ENCODE measurements at regions not wholly inside any gene's neighbourhood (a gene's known extent, or its start where the extent isn't known, plus 50 kb on each side); places are given as distances from the start of the nearest gene placed in this dataset.

DNA sequence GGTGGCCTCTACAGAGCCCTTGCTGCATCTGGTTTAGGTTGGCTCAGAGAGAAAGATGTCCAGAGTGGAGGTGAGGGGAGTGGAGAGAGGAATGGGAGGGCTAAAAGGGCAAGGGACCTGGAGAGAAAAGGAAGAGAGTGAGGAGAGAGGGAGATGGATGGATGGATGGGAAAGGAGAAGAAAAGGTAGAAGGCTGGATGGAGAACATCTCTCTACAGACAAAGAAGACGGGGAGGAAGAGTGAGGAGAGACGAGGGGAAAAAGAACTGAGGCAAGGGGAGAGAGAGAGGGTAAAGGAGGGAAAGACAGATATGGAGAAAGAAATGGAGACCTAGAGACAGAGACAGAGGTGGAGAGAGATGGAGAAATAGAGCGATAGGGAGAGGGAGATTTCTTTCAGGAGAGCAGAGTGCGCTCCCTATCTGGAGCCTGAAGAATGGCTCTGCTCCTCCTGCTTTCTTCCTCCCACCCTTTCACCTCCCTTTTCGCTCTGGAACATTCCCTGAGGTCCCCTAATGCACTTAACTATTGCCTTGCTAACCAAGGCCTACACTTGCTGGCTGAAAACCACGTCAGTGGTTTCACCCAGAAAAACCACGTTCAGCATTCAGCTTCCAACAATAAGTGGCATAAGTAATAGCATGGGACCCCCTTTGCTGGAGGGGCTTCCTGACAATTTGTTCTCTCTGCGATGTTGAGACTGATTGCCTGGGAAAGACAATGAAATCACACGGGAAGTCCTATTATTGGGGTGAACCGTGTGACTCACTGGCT, 286.3 kb downstream of the CDH26 start:
- no peak for DNase-seq

DNA sequence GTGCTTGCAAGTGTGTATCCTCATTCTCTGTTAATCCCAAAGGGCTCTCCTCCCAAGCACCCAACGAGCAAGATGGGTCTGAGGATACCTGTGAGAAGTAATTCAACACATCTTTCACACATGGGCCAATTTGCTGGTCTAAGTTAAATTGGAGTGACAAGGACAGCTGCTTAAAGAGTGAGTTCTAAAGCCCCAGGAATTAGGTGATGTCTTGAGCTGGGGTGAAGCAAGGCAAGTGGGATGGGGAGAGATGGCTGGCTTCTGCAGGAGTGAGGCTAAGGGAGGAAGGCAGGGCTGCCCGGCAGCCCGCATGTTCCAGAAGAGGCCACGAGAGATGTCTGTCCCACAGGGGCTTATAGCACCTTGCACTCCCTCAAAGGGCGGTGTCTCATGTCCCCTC, 288.5 kb downstream of the CDH26 start:
- no peak for DNase-seq

DNA sequence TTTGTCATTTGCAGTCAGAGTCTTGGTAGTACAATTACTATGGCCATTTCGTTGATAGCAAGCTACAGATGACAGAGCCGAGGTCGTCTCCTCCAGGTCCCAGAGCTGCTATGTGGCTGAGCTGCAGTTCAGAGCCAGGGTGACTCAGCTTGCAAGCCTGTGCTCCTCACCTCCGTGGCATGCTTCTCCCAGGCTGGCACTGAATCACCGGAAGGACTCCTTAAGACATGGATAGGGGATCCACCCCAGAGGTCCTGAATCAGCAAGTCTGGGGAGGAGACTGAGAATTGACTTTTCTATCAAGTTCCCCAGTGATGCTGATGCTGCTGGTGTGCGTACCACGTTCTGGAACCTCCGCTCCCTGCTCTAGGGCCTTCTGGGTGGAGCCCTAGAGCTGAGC, 291.2 kb downstream of the CDH26 start:
- no peak for DNase-seq

DNA sequence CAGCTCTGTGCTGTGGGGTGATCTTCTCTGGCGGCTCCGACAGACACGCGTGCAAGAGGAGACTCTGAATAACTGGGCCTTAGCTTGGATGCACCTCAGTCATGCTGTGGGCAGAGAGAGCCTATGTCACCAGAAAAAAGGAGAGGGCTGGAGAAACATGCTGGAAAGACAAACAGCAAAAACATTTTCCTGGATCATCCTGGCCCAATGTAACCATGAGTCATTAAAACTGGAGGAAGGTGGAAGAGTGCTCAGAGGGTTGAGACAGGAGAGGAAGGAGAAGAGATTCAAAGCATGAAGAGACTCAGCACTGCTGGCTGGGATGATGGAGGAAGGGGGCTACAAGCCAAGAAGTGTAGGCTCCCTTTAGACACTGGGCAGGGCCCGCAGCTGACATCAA, 292.0 kb downstream of the CDH26 start:
- no peak for DNase-seq

DNA sequence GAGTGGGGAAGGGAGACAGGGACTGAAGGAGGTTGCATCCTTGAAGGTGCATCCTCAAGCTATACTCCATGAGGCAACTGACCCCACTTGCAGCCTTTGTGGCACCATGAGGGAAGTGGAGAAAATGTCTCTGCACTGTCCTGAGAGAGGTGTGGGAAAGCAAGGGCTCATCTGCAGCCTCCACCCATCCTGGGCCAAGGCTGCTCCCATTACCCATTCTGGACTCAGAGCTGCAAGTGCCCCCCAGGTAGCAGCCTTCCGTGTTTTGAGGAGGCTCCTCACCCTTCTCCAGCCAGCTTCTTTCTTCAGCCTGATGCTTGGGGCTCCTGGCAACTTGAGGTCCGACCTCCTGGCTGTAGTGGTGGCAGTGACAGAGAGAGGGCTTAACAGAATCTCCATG, 294.6 kb downstream of the CDH26 start:
- DNase-seq, result no peak

DNA sequence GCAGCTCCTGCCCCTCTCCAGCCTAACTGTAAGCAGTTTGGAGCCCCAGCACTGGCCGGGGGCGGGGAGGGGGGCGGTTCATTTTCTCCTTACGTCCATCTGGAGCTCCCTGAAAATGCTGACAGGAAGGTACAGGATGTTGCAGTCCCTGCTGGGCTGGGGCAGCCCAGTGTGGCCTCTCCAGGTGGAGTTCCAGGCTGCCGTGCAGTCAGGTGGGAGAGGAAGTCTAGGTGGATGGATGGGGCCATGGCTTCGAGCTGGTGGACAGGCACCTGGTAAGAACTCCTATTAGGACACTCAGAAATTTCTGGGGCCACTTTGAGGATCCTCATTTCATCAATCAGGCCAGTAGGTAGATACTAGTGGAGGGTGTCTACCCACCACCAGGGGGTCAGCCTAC, 295.2 kb downstream of the CDH26 start:
- DNase-seq, result no peak

DNA sequence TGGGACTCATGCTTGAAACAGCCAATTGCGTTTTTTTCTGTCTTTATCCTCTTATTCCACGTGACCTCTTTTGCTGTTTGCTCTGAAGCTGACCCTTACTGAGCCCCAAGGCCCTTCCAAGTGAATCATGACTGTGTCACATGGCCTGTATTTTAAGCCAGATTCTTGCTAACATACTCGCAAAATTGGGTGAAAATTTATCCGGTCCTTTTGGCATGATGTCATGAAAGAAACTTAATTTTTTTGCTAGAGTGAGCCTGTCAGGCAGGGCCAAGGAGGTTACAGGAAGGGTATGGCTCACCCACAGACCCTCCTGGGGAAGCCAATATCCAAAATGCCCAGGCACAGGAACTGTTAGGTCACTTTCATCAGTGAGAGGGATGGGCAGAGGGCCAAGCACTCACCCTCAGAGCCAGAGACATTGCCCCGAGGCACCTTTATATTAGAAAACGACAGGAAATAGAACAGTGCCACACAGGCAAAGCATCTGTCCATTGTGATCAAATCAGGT, 296.7 kb downstream of the CDH26 start:
- no peak for DNase-seq

DNA sequence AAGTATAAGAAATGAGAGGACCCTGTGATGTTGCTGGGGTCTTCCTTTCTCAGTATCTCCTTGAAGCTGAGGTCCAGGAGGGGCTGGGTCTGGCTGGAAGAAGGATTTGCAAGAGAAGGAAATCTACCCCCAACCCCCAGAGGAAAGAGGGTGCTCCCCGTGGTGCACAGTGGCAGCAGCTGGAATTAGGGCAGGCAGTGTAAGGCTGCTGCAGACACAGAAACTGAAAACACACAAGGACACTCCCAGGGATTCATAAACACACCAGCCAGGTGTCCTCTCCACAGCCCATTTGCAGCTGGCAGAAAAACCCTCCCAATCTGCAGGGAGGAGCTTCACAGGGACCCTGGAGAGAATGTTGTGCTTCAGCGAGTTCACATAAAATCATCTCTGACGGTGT, 297.2 kb downstream of the CDH26 start:
- DNase-seq, result no peak

DNA sequence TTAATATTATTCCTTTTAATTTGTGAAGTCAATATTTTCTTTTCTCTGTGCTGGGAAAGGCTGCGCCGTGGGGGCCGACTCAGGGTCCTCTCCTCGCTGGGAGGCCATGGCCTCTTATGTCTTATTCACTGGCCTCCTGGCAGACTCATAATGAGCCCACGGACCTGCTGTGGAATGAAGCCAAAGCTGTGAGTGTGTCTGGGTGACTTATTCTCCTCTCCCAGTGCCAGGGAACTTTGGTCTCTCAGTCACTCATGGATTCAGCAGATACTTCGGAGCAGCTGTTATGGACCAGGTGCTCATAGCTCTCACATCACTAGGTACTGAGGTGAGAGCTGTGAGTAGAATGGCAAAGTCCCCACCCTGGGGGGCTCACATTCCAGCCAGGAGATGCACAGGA, 297.6 kb downstream of the CDH26 start:
- DNase-seq, result no peak

DNA sequence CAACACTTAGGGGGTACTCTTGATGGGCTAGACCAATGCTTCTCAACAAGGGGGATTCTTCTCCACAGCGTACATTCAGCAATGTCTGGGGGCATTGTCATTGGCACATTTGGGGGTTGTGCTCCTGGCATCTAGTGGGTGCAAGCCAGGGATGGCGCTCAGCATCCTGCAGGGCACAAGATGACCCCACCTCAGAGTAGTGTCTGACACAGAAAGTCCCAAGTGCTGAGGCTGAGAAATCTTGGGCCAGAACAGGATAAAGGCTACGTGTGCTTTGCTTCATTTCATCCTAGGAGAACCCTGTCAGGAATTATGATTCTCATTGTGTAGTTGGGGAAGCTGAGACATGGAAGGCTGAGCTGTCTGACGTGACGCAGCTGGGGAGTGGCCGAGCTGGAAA, 298.6 kb downstream of the CDH26 start:
- no peak for DNase-seq

DNA sequence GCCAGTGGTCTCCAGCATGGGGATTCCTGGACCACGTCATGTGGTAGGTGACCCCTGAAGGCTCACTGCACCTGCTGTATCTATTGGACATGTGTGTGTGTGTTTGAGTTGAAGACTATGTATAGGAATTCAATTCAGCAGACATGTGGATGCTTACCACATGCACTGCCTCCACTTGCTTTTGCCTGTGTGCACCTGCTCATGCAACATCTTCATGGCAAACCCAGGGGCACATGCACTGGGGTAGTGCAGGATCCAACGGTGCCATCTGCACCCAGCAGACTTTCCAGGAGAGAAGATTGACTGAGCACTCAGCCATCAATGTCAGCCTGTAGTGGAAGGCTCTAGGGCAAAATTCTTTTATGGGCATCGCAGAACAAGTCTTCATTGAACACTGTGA, 299.4 kb downstream of the CDH26 start:
- no peak for DNase-seq

DNA sequence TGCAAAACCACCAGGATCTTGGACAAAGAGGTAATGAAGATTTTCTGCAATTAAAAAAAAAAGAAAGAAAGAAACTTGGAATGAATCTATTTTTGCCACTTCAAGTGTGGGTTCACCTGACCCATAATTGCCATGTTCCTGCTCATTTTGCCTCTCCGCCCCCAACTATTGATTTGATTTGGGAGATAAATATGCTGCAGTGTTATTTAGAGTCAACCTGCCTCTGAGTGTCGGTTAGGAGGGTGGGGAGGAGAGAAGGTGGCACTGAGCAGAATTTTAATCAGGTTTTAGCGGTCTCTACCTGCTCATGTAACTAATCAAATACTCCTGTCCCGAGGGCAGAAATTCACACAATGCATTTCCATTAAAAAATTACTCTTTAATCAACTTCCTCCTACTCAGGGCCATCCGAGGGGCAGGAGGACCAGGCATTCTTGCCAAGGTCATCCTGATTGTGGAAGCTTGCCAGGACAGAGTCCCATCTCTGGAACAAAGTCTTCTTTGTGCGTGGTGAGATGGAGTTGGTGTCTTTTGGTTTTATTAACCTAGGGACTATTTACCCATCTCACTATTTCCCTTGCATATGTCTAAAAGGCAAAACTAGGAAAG, 300.1 kb downstream of the CDH26 start:
- DNase-seq, result no peak

DNA sequence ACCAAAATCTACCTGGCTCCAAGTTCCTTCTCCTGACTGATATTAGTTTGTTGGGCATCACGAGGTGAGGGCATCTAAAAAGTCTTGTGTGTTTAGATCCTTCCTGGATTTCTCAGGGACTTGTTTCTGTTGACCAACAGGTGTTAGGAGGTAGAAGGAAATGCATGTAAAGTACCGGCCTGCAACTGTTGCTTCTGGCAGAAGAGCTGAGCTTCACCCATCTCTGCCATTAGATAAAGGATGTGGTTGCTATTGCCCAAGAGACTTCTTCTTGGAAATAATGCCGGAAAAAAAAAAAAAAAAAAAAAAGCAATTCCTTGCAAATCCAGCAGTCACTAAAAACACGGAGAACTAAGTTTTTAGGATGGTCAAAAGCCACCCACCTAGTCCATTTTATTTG, 303.1 kb downstream of the CDH26 start:
- DNase-seq, result no peak

DNA sequence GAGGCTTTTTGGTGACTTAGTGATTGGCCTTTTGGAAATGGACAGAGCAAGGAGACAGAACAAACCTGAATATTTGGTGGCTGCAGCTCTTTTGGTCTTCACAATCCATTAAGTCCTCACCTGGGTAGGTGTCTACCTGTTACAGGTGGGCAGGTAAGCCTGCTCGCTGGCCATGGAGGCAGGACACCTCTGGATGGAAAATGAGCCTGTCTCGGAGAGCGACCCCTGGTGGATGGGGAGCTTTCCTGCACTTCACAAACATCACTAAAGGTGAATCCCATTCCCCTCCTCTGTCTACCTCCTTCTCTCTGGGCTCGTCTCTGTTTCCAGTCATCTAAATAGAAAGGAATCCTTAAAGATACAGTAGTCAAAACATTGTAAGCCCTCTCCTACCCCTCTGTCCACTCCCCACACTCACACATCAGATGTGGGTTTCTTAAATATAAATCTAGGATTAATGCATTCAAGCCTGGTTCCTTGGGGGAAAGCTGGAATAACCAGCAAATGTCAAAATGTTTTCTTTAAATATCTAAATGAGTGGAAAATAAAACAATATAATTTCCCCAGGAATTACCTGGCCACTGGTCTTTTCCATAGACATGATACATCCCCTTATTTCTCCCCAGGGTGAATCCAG, 304.9 kb downstream of the CDH26 start:
- no peak for DNase-seq

DNA sequence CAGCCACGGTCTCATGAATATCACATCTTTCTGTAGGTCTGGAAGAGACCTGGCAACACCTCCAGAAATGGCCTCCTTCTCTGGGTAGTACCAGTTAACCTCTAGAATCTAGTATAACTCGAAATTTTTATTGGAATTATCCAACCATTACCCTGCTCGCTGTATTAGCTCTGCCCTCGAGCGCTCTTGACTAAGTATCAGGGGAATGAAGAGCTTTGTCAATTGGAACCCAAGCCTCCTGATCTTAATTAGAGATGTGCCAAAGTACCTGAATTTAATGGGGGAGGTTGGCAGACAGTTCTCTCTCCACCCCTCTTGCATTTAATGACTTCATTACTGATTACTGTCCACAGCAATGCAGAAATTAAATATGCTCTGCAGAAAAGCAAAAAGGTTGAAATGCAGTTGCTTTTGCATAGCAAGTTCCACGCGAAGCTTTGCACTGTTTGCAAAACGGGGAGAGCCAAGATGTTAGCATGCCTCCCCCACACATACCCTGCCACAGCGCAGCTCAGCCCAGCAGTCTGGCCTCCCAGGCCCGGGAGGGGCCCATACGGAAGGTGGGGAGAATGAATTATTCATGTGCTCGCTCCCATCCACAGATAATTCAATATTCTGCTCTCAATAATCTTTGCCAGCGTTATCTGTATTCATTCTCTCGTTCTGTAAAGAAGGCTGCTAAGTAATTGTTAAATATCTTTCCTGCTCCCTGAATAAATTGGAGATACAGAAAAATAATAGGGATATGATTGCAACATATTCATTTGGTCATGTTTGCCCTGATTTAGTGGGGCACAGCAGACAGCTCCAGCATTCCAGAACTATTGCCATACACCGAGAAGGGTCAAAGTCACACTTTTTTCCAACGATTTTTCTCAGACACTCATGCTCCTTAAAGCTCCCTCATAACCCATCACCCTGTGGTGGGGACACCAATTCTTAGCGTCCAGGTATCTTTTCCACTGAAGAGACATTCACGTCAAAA, 305.8 kb downstream of the CDH26 start:
- no peak for DNase-seq

DNA sequence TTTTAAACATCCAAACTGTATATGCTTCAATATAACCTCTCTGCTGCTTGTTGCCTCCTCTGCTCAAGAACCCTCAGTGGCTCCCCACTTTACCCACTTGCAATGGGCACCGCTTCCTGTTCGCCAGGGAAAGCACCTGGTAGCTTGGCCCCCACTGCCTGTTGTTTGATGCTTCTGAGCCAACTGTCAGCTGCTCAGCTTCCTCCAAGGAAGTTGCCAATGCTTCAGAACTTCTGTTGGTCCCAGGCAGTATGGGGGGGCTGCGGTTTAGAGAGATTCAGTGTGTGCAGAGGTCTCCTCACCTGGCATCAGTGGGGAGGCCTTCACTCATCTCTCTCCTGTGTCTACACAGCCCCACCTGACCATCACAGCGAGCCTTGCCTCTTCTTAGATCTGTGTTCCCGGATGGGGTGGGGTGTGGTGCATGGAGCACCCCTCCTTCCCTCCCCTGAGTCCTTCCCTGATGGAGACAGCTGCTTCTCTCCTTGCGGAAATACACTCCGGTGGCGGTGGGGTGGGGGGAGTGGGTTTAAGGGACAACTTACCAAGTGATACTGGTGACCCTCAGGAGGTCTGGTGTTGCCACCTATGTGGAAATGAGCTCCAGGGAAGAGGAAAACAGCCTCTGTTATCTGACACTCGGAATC, 308.1 kb downstream of the CDH26 start:
- no peak for DNase-seq

DNA sequence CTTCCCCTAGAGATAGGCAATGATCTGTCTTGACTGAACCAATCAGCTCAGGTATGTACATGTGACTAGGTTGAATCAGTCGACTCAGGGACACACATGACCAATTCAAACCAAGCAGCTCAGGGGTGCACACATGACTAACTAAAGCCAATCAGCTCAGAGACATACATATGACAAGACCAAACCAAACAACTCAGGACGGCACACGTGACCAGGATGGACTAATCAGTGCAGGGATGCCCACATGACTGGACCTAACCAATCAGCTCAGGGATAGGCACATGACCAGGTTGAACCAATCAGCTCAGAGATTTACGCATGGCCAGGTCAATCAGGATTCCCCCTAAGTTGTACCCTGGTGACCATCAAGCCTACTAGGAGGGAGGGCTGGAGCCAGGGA, 310.3 kb downstream of the CDH26 start:
- DNase-seq, result no peak

DNA sequence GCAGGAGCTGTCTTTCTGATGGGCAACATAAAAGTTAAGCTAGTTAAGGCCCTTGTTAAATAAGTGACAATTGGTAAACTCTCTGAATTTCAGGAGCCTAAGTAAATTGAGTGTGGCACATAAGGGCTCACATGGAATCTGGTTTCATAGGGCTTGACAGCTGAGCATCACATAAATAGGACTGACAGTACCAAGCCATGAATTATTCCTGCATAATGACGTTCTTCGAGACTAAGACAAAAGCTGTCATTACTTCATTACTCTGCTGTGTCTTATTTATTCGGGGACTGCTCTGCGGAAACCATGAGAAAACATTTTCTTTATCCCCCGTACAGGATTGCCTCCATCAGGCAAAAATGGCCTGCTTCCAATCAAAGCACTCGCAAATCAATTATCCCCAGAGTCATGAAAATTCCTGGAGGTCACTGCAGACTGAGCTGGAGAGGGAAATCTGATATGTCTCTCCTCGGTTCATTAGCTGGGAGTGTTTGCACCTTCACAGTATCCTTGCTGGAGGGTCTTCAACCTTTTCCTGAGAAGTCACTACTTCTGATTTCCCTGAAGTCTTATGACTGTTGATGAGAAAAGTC, 311.4 kb downstream of the CDH26 start:
- DNase-seq, result no peak

DNA sequence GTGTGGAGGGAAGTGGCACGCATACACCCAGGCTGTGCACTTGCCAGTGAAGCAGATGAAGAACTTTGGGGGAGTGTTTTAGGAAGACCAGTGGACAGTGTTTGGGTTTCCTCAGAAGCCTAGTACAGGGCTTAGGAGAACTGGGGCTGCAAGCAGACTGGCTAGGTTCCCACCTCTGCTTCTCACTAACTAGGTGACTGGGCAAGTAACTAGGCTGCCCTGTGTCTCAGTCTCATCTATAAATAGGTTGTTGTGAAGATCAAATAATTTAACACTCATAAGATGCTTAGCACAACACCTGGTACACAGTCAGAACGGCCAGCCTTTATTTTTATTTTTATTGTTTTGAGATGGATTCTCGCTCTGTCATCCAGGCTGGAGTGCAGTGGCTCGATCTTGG, 312.1 kb downstream of the CDH26 start:
- DNase-seq, result no peak

DNA sequence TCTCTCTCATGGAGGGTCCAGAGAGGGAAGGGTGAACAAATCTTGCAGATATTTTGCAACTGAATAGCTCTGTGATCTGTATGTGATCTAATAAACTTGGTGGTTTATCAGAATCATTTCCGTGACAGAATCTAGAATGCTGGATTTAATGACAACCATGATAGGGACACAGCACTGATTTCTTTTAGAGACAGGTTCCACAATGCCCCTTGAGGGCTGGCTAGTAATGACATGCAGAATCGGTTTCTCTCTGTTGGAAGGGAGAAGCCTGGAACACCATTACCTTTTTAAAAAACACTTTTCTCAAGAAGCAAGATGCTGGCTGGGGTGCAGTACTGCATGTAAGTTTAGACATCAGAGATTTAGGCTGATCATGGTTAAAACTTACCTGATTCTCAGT, 313.4 kb downstream of the CDH26 start:
- no peak for DNase-seq

DNA sequence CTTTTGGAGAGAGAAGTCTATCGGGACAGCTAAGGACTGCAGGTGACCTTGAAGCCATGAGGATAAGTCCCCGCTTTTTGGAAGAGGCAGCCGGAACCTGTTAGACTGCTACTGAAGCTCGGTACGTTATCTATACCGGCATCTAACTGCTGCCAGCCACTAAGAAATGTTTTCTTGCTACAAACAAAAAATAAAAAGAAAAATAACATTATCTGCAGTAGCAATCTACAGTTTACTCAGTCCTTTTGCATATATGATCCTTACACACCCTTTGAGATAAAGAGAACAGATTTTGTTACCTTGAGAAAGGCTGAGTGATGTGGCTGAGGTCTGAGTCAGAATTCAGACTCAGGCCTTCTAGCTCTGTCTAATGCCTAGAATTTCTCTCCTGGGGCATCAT, 314.6 kb downstream of the CDH26 start:
- DNase-seq, result no peak

Data from muscle of arm (tissue), 1 donor.